Suprapubic skin (tissue), 4 donors: ENCODE measurements at regions not wholly inside any gene's neighbourhood (a gene's known extent, or its start where the extent isn't known, plus 50 kb on each side); places are given as distances from the start of the nearest gene placed in this dataset.

ENCODE experiments used
- DNase-seq, 2 donors: peaks; one replicate each; pipeline ENCODE4 v3.0.0-alpha.2; 2019; ENCODE audit warnings: low spot score in 2 of 2
- H3K27ac ChIP-seq: fragments of 200-600 bp; sonication (generic); one replicate; pipeline ENCODE4 v1.5.1; 2019
- H3K27me3 ChIP-seq: fragments of 200-600 bp; sonication (generic); one replicate; pipeline ENCODE4 v1.5.1; 2019
- H3K36me3 ChIP-seq: fragments of 200-600 bp; sonication (generic); one replicate; pipeline ENCODE4 v1.5.1; 2019
- H3K4me1 ChIP-seq: fragments of 200-600 bp; sonication (generic); one replicate; pipeline ENCODE4 v1.5.1; 2019
- H3K4me3 ChIP-seq: fragments of 200-600 bp; sonication (generic); one replicate; pipeline ENCODE4 v1.5.1; 2019; ENCODE audit warnings: mild to moderate bottlenecking
- H3K9me3 ChIP-seq: fragments of 200-600 bp; sonication (generic); one replicate; pipeline ENCODE4 v1.5.1; 2019
- EP300 ChIP-seq: sonication (generic); formaldehyde crosslinking; IDR thresholded peaks from one replicate; pipeline ENCODE4 v1.6.1; 2017; ENCODE audit warnings: antibody characterized with exemption
- POLR2A ChIP-seq, 2 donors: fragments of 450-650 bp; IDR thresholded peaks; one replicate each; pipeline ENCODE4 v1.6.1; 2017; ENCODE audit warnings: antibody characterized with exemption in 2 of 2, mild to moderate bottlenecking in 2 of 2, moderate library complexity in 2 of 2
- POLR2AphosphoS5 ChIP-seq, 3 donors: sonication (generic); formaldehyde crosslinking; IDR thresholded peaks; one replicate each; pipeline ENCODE4 v1.6.1; 2017; ENCODE audit warnings: antibody characterized with exemption in 3 of 3
- WGBS: methylation state at CpG from one replicate; pipeline ENCODE4 v1.1.5; 2018; 5-methylcytosine and 5-hydroxymethylcytosine counted together
- TF ChIP-seq, protein P1 (sequence below), 2 donors: fragments of 200-600 bp in 1 of 2; fragments of 450-650 bp in 1 of 2; sonication (generic) in 1 of 2; IDR thresholded peaks; one replicate each; pipeline ENCODE4 v1.5.1; 2016 to 2019; ENCODE audit warnings: antibody characterized with exemption in 2 of 2, mild to moderate bottlenecking in 1 of 2, moderate library complexity in 1 of 2

DNA sequence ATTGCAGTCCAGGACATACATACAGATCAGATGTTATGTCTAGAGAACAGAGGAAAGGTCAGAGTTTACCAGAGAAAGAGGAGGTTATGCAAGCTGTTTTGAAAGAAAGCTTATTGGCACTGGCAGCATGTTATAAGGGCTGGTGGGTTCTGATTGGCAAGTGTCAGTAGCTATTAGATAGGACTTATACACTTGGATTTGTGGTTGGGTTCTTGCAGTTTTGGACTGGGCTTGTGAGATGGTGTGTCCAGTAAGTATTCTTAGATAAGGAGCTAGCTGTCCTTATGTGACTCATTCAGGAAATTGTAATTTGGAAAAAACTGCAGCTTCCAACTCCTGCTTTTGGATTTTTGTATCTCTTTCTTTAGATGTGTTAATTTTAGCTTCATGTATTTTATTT is 130.7 kb upstream of the NAMPT start:
- TF ChIP-seq, protein P1, sequence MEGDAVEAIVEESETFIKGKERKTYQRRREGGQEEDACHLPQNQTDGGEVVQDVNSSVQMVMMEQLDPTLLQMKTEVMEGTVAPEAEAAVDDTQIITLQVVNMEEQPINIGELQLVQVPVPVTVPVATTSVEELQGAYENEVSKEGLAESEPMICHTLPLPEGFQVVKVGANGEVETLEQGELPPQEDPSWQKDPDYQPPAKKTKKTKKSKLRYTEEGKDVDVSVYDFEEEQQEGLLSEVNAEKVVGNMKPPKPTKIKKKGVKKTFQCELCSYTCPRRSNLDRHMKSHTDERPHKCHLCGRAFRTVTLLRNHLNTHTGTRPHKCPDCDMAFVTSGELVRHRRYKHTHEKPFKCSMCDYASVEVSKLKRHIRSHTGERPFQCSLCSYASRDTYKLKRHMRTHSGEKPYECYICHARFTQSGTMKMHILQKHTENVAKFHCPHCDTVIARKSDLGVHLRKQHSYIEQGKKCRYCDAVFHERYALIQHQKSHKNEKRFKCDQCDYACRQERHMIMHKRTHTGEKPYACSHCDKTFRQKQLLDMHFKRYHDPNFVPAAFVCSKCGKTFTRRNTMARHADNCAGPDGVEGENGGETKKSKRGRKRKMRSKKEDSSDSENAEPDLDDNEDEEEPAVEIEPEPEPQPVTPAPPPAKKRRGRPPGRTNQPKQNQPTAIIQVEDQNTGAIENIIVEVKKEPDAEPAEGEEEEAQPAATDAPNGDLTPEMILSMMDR (IDR thresholded peaks at IDR 0.05) = no peak
- TF ChIP-seq POLR2A (IDR thresholded peaks at IDR 0.05) (no peak), EP300 (no peak), POLR2AphosphoS5 (IDR thresholded peaks at IDR 0.05) (no peak)
- H3K36me3 ChIP-seq = no peaks in the 10 kb centered on the region
- H3K27me3 ChIP-seq = no peaks in the 10 kb centered on the region
- no peak overlapping the region for H3K4me3 ChIP-seq
- no peak overlapping the region for H3K27ac ChIP-seq
- peaks cover 25% of the 10 kb centered on the region for H3K4me1 ChIP-seq
- DNase-seq = no peak
- H3K9me3 ChIP-seq = no peaks in the 10 kb centered on the region

DNA sequence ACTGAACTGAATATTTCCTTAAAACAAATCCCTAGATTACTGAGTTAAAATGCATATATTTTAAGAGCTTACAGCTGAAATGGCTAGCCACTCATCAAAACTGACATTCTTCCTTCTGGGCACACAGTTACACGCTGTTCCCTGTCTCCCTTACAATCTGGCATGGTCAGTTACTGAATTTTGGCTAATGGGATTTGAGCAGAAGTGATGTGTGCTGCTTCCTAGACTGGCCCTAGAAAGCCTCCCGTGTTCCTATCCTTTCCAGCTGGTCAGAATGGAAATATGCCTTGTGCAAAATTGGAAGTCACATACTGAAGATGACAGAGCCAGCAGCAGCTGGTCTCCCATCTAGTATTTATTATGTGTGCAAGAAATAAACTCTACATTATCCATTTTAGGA is 128.7 kb upstream of the NAMPT start:
- Histone ChIP-seq H3K27ac (no peak overlapping the region), H3K9me3 (no peaks in the 10 kb centered on the region), H3K36me3 (no peaks in the 10 kb centered on the region), H3K27me3 (no peaks in the 10 kb centered on the region), H3K4me3 (no peak overlapping the region), H3K4me1 (peaks cover 10% of the 10 kb centered on the region)
- DNase-seq = no peak
- 79% methylated on average over 2 of the region's 2 CpGs for WGBS
- TF ChIP-seq, protein P1 (IDR thresholded peaks at IDR 0.05) = no peak

DNA sequence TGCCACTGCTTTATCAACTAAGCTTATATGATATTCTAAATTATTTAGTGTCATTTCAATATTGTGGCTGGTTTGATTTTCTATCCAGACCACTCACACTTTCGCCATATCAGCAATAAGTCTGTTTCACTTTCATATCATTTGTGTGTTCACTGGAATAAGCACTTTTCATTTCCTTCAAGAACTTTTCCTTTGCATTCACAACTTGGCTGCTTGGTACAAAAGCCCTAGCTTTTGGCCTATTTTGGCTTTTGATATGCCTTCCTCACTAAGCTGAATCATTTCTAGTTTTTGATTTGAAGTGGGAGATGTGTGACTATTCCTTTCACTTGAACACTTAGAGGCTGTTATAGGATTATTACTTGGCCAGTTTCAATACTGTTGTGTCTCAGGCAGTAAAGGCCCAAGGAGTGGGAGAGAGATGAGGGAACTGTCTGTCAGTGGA is 120.9 kb upstream of the NAMPT start:
- no peaks in the 10 kb centered on the region for H3K36me3 ChIP-seq
- no peak for TF ChIP-seq EP300
- TF ChIP-seq, protein P1 (IDR thresholded peaks at IDR 0.05) = no peak
- no peak for TF ChIP-seq POLR2A (IDR thresholded peaks at IDR 0.05)
- no peak for TF ChIP-seq POLR2AphosphoS5 (IDR thresholded peaks at IDR 0.05)

DNA sequence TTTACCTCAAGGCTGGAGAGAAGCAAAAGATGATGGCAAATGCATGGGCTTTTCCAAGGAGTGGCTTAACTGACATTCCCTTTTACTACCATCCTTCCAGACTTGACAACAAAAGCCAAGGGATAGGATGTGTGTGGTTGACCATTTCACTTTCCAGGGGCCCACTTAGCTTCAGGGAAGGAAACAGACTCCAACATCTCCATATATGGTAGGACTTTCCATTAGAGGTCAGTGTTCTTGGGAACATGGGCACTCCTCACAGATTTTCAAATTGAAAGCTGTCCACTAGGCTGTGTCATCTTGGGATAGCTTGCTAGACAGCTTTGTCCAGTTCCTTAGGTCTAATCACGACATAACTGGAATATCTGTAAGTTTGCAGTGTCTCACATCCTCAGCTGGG is 118.1 kb upstream of the NAMPT start:
- Histone ChIP-seq H3K4me3 (no peak overlapping the region), H3K9me3 (no peaks in the 10 kb centered on the region), H3K27me3 (no peaks in the 10 kb centered on the region), H3K4me1 (peaks cover 3% of the 10 kb centered on the region), H3K27ac (no peak overlapping the region), H3K36me3 (no peaks in the 10 kb centered on the region)
- no peak for TF ChIP-seq POLR2AphosphoS5 (IDR thresholded peaks at IDR 0.05)
- TF ChIP-seq, protein P1 (IDR thresholded peaks at IDR 0.05) = no peak
- no peak for TF ChIP-seq EP300
- no peak for TF ChIP-seq POLR2A (IDR thresholded peaks at IDR 0.05)
- WGBS = 85% methylated on average over 1 of the region's 1 CpG
- no peak for DNase-seq

More for the DNA sequence above, 120.9 kb upstream of the NAMPT start:
- H3K27me3 ChIP-seq = no peaks in the 10 kb centered on the region
- no peak overlapping the region for H3K4me3 ChIP-seq
- DNase-seq = no peak
- H3K4me1 ChIP-seq = peaks cover 3% of the 10 kb centered on the region
- 14% methylated on average over 1 of the region's 1 CpG for WGBS
- no peaks in the 10 kb centered on the region for H3K9me3 ChIP-seq
- H3K27ac ChIP-seq = no peak overlapping the region

DNA sequence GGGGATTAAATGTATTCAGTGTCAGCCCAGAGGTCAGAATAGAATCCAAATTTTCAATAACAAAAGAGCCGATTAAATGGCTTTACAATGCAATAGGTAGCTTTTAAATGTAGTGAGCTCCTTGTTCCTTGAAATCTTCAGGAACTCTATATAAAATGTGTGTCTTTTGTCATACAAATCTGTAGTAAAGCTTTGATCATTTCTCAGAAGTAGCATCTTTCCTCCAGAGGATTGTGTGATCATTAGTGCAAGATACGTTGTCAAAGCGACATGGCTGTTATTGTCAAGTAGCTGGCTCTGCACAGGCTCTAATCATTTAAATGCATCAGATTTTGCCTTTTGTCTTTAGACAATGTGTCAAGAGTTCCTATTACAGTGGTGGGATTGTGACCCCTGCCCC is 116.1 kb upstream of the NAMPT start:
- H3K4me3 ChIP-seq = no peak overlapping the region
- DNase-seq = no peak
- H3K27me3 ChIP-seq = no peaks in the 10 kb centered on the region
- no peaks in the 10 kb centered on the region for H3K9me3 ChIP-seq
- WGBS = 87% methylated on average over 3 of the region's 3 CpGs
- no peak overlapping the region for H3K27ac ChIP-seq
- TF ChIP-seq EP300 = no peak
- TF ChIP-seq, protein P1 (IDR thresholded peaks at IDR 0.05) = no peak
- no peak for TF ChIP-seq POLR2AphosphoS5 (IDR thresholded peaks at IDR 0.05)
- TF ChIP-seq POLR2A (IDR thresholded peaks at IDR 0.05) = no peak
- H3K4me1 ChIP-seq = no peaks in the 10 kb centered on the region
- no peaks in the 10 kb centered on the region for H3K36me3 ChIP-seq
